WTC11 (cell line): ENCODE measurements at regions not wholly inside any gene's neighbourhood (a gene's known extent, or its start where the extent isn't known, plus 50 kb on each side); places are given as distances from the start of the nearest gene placed in this dataset.

Experiments
- MYBL2 ChIP-seq: sonication (generic); formaldehyde crosslinking; IDR thresholded peaks from 2 replicates; pipeline ENCODE4 v1.8.1; 2023; ENCODE audit warnings: mild to moderate bottlenecking, moderate library complexity, missing genetic modification reagents
- USF1 ChIP-seq: sonication (generic); formaldehyde crosslinking; IDR thresholded peaks from 2 replicates; pipeline ENCODE4 v1.8.0; 2022; ENCODE audit warnings: mild to moderate bottlenecking, missing genetic modification reagents
- TF ChIP-seq, protein P1 (sequence below): sonication (generic); formaldehyde crosslinking; IDR thresholded peaks from 2 replicates; pipeline ENCODE4 v1.8.0; 2022; ENCODE audit warnings: mild to moderate bottlenecking, missing genetic modification reagents
- TF ChIP-seq, protein P2 (sequence below): fragments of 200-600 bp; IDR thresholded peaks from 2 replicates; pipeline ENCODE4 v1.8.0; 2022; ENCODE audit warnings: antibody characterized with exemption

DNA sequence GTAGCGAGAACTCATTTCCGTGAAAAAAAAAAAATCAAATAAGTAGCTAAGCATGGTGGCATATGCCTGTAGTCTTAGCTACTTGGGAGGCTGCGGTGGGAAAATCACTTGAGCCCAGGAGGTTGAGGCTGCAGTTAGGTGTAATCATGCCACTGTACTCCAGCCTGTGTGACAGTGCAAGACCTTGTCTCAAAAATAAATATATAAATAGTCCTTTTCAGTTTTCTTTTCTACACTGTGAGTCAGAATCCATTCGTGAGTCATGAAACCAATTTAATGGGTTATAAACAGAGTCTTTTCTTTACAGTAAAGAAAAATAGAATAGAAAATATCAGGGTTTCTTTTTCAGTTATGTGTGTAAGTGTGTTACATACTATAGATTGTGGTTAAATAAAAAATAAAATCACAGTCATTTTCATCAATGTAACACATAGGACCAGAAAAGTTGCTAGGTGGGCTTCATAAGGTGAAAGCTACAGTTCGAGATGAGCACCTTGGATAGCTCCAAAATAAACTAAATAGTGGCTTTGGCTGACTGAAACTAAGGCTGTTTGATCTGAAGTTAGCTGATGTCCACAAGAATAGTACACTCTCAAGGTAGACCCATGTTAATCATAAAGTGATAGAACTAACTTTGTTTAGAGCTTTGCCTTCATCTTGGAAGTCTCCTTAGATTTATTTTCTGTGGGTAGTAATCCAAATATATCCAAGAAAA is 781.1 kb downstream of the GATA3 start:
- TF ChIP-seq MYBL2 (no peak), USF1 (CRISPR knock-in tag) (no peak)
- TF ChIP-seq, protein P1, sequence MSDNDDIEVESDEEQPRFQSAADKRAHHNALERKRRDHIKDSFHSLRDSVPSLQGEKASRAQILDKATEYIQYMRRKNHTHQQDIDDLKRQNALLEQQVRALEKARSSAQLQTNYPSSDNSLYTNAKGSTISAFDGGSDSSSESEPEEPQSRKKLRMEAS (CRISPR knock-in tag) = no peak
- TF ChIP-seq, protein P2, sequence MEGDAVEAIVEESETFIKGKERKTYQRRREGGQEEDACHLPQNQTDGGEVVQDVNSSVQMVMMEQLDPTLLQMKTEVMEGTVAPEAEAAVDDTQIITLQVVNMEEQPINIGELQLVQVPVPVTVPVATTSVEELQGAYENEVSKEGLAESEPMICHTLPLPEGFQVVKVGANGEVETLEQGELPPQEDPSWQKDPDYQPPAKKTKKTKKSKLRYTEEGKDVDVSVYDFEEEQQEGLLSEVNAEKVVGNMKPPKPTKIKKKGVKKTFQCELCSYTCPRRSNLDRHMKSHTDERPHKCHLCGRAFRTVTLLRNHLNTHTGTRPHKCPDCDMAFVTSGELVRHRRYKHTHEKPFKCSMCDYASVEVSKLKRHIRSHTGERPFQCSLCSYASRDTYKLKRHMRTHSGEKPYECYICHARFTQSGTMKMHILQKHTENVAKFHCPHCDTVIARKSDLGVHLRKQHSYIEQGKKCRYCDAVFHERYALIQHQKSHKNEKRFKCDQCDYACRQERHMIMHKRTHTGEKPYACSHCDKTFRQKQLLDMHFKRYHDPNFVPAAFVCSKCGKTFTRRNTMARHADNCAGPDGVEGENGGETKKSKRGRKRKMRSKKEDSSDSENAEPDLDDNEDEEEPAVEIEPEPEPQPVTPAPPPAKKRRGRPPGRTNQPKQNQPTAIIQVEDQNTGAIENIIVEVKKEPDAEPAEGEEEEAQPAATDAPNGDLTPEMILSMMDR = no peak
